ENCODE measurements at regions not wholly inside any gene's neighbourhood (a gene's known extent, or its start where the extent isn't known, plus 50 kb on each side); places are given as distances from the start of the nearest gene placed in this dataset.

DNA sequence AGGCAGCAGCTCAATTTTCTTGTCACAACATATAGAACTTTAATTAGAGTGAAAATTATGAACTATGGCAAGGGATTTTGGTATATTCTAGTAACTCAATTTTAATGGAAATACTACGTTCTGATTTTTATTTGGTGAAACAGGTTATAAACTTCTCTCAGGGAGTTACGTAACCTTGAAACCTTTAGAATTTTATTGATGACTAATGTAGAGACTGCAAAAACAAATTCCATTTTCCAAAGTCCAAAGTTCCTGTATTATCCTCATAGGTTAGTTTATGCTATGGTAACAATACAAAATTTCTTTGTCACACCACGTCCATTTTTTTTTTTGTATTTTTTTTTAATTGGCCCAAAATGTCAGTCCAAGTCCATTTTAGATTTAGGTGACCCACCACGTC is 185.7 kb downstream of the KLF5 start:
- H3K27me3 ChIP-seq (ENCODE audit: insufficient read depth, insufficient read length) = no peaks in the 10 kb centered on the region
- no peak overlapping the region for H3K9ac ChIP-seq (ENCODE audit: insufficient read length, low read depth)
- TF ChIP-seq YY1 (IDR thresholded peaks at IDR 0.05; ENCODE audit: insufficient read depth, insufficient read length) (no peak), ZNF274 (IDR thresholded peaks at IDR 0.05; ENCODE audit: low read depth, low read length) (no peak), SUZ12 (IDR thresholded peaks at IDR 0.05; ENCODE audit: extremely low read depth, insufficient read depth, insufficient read length) (no peak)
- no peak overlapping the region for H3K4me3 ChIP-seq (ENCODE audit: insufficient read length, low read depth)
- no peaks in the 10 kb centered on the region for H3K9me3 ChIP-seq (ENCODE audit: insufficient read depth, low read length)
- no peaks in the 10 kb centered on the region for H3K36me3 ChIP-seq (ENCODE audit: insufficient read depth, insufficient read length, low read length)
- DNase-seq (ENCODE audit: low read depth, low spot score) = no peak
- H3K4me1 ChIP-seq (ENCODE audit: insufficient read depth, insufficient read length) = no peaks in the 10 kb centered on the region

DNA sequence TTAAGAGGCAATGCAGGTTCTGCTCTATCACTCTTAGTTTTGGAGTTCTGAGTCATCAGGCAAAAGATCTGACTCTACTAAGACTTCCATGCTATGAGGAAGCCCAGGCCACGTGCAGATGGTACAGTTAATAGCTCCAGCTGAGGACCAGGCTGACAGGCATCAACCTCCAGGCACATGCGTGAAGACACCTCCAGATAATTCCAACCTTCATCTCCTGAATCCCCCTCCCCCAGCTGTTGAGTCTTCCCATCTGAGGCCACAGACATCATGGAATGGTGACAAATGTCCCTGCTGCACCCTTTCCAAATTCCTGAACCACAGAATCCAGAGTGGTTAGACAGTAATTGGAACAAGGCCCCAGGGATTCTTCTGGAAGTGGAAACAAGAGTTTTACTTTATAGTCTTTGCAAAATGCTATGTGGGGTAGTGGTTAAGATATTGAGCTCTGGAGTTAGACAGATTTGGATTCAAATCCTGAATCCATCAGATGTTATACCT is 183.8 kb downstream of the KLF5 start:
- Histone ChIP-seq H3K4me3 (ENCODE audit: insufficient read length, low read depth) (no peak overlapping the region), H3K36me3 (ENCODE audit: insufficient read depth, insufficient read length, low read length) (no peaks in the 10 kb centered on the region), H3K9me3 (ENCODE audit: insufficient read depth, low read length) (no peaks in the 10 kb centered on the region), H3K27me3 (ENCODE audit: insufficient read depth, insufficient read length) (no peaks in the 10 kb centered on the region), H3K4me1 (ENCODE audit: insufficient read depth, insufficient read length) (no peaks in the 10 kb centered on the region), H3K9ac (ENCODE audit: insufficient read length, low read depth) (no peak overlapping the region)
- no peak for DNase-seq (ENCODE audit: low read depth, low spot score)
- TF ChIP-seq SUZ12 (IDR thresholded peaks at IDR 0.05; ENCODE audit: extremely low read depth, insufficient read depth, insufficient read length) = no peak
- no peak for TF ChIP-seq YY1 (IDR thresholded peaks at IDR 0.05; ENCODE audit: insufficient read depth, insufficient read length)
- no peak for TF ChIP-seq ZNF274 (IDR thresholded peaks at IDR 0.05; ENCODE audit: low read depth, low read length)

DNA sequence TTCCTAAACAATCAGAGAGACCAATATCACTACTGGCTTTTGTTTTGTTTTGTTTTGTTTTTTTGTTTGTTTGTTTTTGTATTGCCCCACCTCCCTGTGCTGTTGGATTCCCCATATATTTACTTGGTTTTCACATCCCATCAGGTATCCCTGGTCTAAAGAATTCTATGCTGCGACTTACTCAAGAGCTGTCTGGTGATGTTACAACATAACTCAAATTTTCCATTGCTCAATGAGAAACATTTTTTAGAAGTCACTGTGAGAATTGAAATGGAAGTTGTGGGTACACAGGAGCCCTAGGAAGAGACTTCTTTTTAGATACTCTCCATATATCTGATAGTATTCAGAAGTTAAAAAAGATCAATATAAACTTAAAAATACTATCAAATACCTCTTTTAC is 181.4 kb downstream of the KLF5 start:
- no peak for DNase-seq (ENCODE audit: low read depth, low spot score)
- Histone ChIP-seq H3K4me3 (ENCODE audit: insufficient read length, low read depth) (no peak overlapping the region), H3K9me3 (ENCODE audit: insufficient read depth, low read length) (no peaks in the 10 kb centered on the region), H3K9ac (ENCODE audit: insufficient read length, low read depth) (no peak overlapping the region), H3K4me1 (ENCODE audit: insufficient read depth, insufficient read length) (no peaks in the 10 kb centered on the region), H3K36me3 (ENCODE audit: insufficient read depth, insufficient read length, low read length) (no peaks in the 10 kb centered on the region), H3K27me3 (ENCODE audit: insufficient read depth, insufficient read length) (no peaks in the 10 kb centered on the region)
- no peak for TF ChIP-seq YY1 (IDR thresholded peaks at IDR 0.05; ENCODE audit: insufficient read depth, insufficient read length)
- no peak for TF ChIP-seq SUZ12 (IDR thresholded peaks at IDR 0.05; ENCODE audit: extremely low read depth, insufficient read depth, insufficient read length)
- TF ChIP-seq ZNF274 (IDR thresholded peaks at IDR 0.05; ENCODE audit: low read depth, low read length) = no peak

DNA sequence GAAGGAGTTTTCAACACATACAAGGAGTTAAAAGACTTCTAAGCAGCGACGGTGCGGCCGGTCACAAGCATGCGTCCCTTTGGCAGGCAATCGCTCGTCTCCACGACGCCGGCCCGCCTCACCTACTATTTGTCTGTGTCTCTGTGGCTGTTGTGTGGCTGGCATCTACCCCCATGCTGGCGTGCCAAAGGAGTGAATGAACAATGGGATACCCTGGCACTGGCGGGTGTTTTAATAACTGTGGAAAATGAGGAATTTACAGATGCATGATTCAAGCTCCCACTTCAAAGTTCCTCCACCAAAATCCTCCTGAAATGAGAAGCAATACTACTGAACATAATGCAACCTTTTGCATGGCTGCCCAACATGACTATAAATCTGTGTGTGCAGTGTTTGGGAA is 176.6 kb downstream of the KLF5 start:
- Histone ChIP-seq H3K4me3 (ENCODE audit: insufficient read length, low read depth) (no peak overlapping the region), H3K27me3 (ENCODE audit: insufficient read depth, insufficient read length) (no peaks in the 10 kb centered on the region), H3K9ac (ENCODE audit: insufficient read length, low read depth) (no peak overlapping the region), H3K36me3 (ENCODE audit: insufficient read depth, insufficient read length, low read length) (no peaks in the 10 kb centered on the region), H3K9me3 (ENCODE audit: insufficient read depth, low read length) (no peaks in the 10 kb centered on the region), H3K4me1 (ENCODE audit: insufficient read depth, insufficient read length) (no peaks in the 10 kb centered on the region)
- DNase-seq (ENCODE audit: low read depth, low spot score) = no peak
- TF ChIP-seq YY1 (IDR thresholded peaks at IDR 0.05; ENCODE audit: insufficient read depth, insufficient read length) (no peak), SUZ12 (IDR thresholded peaks at IDR 0.05; ENCODE audit: extremely low read depth, insufficient read depth, insufficient read length) (no peak), ZNF274 (IDR thresholded peaks at IDR 0.05; ENCODE audit: low read depth, low read length) (no peak)

DNA sequence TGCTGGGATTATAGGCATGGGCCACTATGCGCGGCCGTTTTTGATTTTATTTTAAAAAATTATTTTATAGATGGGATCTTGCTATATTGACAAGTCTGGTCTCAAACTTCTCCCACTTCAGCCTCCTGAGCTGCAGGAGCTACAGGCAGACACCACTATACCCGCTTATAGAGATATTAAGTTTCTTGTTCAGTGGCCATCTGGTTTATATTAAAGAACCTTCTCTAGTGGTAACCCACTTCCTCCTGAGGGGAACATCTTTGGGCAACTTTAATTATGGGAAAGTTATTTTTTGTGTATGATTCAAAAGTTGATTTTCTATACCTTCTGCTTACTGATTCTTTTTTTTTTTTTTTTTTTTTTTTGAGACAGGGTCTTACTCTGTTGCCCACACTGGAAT is 172.7 kb downstream of the KLF5 start:
- no peaks in the 10 kb centered on the region for H3K9me3 ChIP-seq (ENCODE audit: insufficient read depth, low read length)
- H3K4me3 ChIP-seq (ENCODE audit: insufficient read length, low read depth) = no peak overlapping the region
- H3K4me1 ChIP-seq (ENCODE audit: insufficient read depth, insufficient read length) = no peaks in the 10 kb centered on the region
- H3K27me3 ChIP-seq (ENCODE audit: insufficient read depth, insufficient read length) = no peaks in the 10 kb centered on the region
- no peak for DNase-seq (ENCODE audit: low read depth, low spot score)
- H3K36me3 ChIP-seq (ENCODE audit: insufficient read depth, insufficient read length, low read length) = no peaks in the 10 kb centered on the region
- H3K9ac ChIP-seq (ENCODE audit: insufficient read length, low read depth) = no peak overlapping the region
- TF ChIP-seq YY1 (IDR thresholded peaks at IDR 0.05; ENCODE audit: insufficient read depth, insufficient read length) = no peak
- no peak for TF ChIP-seq SUZ12 (IDR thresholded peaks at IDR 0.05; ENCODE audit: extremely low read depth, insufficient read depth, insufficient read length)
- TF ChIP-seq ZNF274 (IDR thresholded peaks at IDR 0.05; ENCODE audit: low read depth, low read length) = no peak

DNA sequence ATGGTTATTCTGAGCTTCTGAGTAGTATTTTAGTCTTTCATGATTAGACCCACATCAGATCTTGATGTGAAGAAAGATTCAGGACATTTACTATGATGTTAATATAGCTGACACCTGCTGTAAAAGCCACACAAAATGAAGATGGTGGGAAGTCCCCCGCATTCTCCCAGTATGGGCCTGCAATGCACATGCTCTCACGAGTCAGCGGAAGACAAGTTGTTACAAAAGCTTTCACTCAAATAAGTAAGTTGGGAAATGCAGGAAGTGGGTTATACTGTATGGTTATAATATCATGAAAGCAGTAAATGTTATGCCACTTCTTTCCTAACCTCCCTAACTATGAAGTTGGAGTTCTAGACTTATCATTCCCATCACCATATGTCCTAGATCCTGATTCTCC is 171.9 kb downstream of the KLF5 start:
- DNase-seq (ENCODE audit: low read depth, low spot score) = no peak
- Histone ChIP-seq H3K36me3 (ENCODE audit: insufficient read depth, insufficient read length, low read length) (no peaks in the 10 kb centered on the region), H3K4me3 (ENCODE audit: insufficient read length, low read depth) (no peak overlapping the region), H3K4me1 (ENCODE audit: insufficient read depth, insufficient read length) (no peaks in the 10 kb centered on the region), H3K9ac (ENCODE audit: insufficient read length, low read depth) (no peak overlapping the region), H3K9me3 (ENCODE audit: insufficient read depth, low read length) (no peaks in the 10 kb centered on the region), H3K27me3 (ENCODE audit: insufficient read depth, insufficient read length) (no peaks in the 10 kb centered on the region)
- no peak for TF ChIP-seq SUZ12 (IDR thresholded peaks at IDR 0.05; ENCODE audit: extremely low read depth, insufficient read depth, insufficient read length)

DNA sequence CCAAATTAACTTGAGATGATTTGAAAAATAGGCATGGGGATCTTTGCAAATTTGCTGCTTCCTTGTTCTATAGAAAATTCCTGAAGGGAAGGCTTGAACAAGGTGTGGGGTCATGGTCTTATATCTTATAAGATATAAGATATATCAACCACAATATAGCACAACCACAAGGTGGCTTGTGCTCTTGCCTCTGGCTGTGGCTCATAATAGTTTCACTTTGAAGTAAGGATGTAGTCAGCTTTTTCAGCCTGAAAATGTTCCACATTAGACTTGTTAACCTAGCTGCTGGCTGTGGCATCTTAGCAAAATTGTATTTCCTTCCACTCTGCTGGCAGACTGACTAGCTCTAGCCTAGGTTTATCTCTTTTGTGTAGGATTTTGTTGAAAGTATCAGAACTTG is 169.7 kb downstream of the KLF5 start:
- Histone ChIP-seq H3K27me3 (ENCODE audit: insufficient read depth, insufficient read length) (no peaks in the 10 kb centered on the region), H3K36me3 (ENCODE audit: insufficient read depth, insufficient read length, low read length) (no peaks in the 10 kb centered on the region), H3K4me3 (ENCODE audit: insufficient read length, low read depth) (no peak overlapping the region), H3K9ac (ENCODE audit: insufficient read length, low read depth) (no peak overlapping the region), H3K9me3 (ENCODE audit: insufficient read depth, low read length) (no peaks in the 10 kb centered on the region), H3K4me1 (ENCODE audit: insufficient read depth, insufficient read length) (no peaks in the 10 kb centered on the region)
- TF ChIP-seq ZNF274 (IDR thresholded peaks at IDR 0.05; ENCODE audit: low read depth, low read length) (no peak), SUZ12 (IDR thresholded peaks at IDR 0.05; ENCODE audit: extremely low read depth, insufficient read depth, insufficient read length) (no peak), YY1 (IDR thresholded peaks at IDR 0.05; ENCODE audit: insufficient read depth, insufficient read length) (no peak)
- no peak for DNase-seq (ENCODE audit: low read depth, low spot score)

DNA sequence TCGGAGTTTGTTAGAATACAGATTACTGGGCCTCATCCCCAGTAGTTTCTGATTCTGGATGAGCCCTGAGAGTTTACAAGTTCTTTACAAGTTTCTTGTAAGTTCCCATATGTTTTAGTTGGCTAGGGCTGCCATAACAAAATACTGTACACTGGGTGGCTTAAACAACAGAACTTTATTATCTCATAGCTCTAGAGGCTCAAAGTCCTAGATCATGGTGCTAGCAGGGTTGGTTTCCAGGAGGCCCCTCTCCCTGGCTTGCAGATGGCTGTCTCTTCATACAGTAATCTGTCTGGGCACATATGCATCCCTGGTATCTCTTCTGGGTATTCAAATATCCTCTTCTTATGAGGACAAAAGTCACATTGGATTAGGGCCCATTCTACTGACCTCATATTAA is 167.2 kb downstream of the KLF5 start:
- Histone ChIP-seq H3K9me3 (ENCODE audit: insufficient read depth, low read length) (no peaks in the 10 kb centered on the region), H3K36me3 (ENCODE audit: insufficient read depth, insufficient read length, low read length) (no peaks in the 10 kb centered on the region), H3K4me1 (ENCODE audit: insufficient read depth, insufficient read length) (no peaks in the 10 kb centered on the region), H3K4me3 (ENCODE audit: insufficient read length, low read depth) (no peak overlapping the region), H3K9ac (ENCODE audit: insufficient read length, low read depth) (no peak overlapping the region), H3K27me3 (ENCODE audit: insufficient read depth, insufficient read length) (no peaks in the 10 kb centered on the region)
- TF ChIP-seq ZNF274 (IDR thresholded peaks at IDR 0.05; ENCODE audit: low read depth, low read length) (no peak), YY1 (IDR thresholded peaks at IDR 0.05; ENCODE audit: insufficient read depth, insufficient read length) (no peak), SUZ12 (IDR thresholded peaks at IDR 0.05; ENCODE audit: extremely low read depth, insufficient read depth, insufficient read length) (no peak)
- DNase-seq (ENCODE audit: low read depth, low spot score) = no peak
